ENCODE measurements at regions not wholly inside any gene's neighbourhood (a gene's known extent, or its start where the extent isn't known, plus 50 kb on each side); places are given as distances from the start of the nearest gene placed in this dataset.

DNA sequence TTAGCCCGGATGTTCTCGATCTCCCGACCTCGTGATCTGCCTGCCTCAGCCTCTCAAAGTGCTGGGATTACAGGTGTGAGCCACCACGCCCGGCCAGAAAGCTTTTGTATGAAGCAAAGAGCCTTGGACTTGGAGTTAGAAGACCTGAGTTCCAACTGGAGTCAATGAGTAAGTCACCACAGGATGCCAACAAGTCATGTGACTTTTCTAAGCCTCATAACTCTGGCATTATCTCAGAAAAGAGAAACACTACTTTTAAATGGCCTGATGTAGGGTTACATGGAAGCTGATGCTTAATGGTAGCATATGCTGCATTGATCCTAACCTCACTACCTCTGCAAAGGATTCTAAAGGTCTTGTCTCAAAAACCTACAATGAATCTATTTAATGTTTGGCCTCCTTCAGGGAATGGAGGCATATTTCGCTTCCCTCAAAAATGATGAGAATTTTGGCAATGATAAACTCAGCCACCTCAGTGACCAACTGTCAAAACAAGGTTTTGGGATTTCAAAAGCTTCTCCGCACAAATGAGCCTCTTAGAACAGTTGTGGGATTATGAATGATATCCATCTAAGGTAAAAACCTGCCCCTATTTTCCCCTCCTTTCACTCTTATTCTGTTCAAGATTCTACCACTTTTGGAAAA is 236.8 kb downstream of the ACTL7B start (continued):
- TF ChIP-seq, protein P1, sequence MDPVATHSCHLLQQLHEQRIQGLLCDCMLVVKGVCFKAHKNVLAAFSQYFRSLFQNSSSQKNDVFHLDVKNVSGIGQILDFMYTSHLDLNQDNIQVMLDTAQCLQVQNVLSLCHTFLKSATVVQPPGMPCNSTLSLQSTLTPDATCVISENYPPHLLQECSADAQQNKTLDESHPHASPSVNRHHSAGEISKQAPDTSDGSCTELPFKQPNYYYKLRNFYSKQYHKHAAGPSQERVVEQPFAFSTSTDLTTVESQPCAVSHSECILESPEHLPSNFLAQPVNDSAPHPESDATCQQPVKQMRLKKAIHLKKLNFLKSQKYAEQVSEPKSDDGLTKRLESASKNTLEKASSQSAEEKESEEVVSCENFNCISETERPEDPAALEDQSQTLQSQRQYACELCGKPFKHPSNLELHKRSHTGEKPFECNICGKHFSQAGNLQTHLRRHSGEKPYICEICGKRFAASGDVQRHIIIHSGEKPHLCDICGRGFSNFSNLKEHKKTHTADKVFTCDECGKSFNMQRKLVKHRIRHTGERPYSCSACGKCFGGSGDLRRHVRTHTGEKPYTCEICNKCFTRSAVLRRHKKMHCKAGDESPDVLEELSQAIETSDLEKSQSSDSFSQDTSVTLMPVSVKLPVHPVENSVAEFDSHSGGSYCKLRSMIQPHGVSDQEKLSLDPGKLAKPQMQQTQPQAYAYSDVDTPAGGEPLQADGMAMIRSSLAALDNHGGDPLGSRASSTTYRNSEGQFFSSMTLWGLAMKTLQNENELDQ (tag by site-specific recombination; IDR thresholded peaks at IDR 0.05; ENCODE audit: low read depth) = no peak
- TF ChIP-seq GFI1B (tag by site-specific recombination; IDR thresholded peaks at IDR 0.05) = no peak
- TF ChIP-seq, protein P2, sequence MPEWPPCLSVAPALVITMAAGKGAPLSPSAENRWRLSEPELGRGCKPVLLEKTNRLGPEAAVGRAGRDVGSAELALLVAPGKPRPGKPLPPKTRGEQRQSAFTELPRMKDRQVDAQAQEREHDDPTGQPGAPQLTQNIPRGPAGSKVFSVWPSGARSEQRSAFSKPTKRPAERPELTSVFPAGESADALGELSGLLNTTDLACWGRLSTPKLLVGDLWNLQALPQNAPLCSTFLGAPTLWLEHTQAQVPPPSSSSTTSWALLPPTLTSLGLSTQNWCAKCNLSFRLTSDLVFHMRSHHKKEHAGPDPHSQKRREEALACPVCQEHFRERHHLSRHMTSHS (tag by site-specific recombination; IDR thresholded peaks at IDR 0.05) = no peak
- no peak for TF ChIP-seq ZNF335 (tag by site-specific recombination; conservative IDR thresholded peaks at IDR 0.05)
- no peak for TF ChIP-seq ZNF561 (tag by site-specific recombination; IDR thresholded peaks at IDR 0.05; ENCODE audit: borderline replicate concordance)

DNA sequence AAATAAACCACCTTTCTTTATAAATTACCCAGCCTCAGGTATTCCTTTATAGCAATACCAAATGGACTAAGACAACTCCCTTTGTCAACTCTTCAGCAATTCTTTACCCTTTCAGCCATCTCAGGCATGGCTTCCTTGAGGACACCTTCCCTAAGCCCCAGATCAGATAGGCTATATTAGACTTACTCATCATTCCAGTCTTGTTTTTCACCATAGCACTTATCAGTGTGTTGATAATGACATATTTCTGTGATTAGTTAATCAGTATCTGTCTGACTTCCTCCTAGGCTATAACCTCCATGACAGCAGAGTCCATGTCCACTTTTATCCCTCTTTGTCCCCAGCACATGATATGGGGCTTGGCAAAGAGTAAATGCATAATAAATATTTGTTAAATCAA is 238.1 kb downstream of the ACTL7B start:
- CTCF ChIA-PET = interaction anchor here (0.7 kb wide), 1 partner anchor 1494 kb away, joined by 3 read pairs; no protein-coding TSS in a partner anchor
- Histone ChIP-seq H3K36me3 (ENCODE audit: control insufficient read depth in 2 of 2, insufficient read depth in 1 of 2, low read length in 2 of 2) (no peaks in the 10 kb centered on the region), H3K4me1 (ENCODE audit: control insufficient read depth, insufficient read depth, low read length) (no peaks in the 10 kb centered on the region), H3K4me3 (ENCODE audit: low read depth, low read length) (no peak overlapping the region), H3K9me3 (ENCODE audit: control insufficient read depth, insufficient read depth, low read depth, low read length) (no peaks in the 10 kb centered on the region), H3K27ac (ENCODE audit: extremely low read depth, low read depth, low read length) (no peak overlapping the region)
- no peak for TF ChIP-seq ZXDB (tag by site-specific recombination; IDR thresholded peaks at IDR 0.05)
- TF ChIP-seq, protein P3, sequence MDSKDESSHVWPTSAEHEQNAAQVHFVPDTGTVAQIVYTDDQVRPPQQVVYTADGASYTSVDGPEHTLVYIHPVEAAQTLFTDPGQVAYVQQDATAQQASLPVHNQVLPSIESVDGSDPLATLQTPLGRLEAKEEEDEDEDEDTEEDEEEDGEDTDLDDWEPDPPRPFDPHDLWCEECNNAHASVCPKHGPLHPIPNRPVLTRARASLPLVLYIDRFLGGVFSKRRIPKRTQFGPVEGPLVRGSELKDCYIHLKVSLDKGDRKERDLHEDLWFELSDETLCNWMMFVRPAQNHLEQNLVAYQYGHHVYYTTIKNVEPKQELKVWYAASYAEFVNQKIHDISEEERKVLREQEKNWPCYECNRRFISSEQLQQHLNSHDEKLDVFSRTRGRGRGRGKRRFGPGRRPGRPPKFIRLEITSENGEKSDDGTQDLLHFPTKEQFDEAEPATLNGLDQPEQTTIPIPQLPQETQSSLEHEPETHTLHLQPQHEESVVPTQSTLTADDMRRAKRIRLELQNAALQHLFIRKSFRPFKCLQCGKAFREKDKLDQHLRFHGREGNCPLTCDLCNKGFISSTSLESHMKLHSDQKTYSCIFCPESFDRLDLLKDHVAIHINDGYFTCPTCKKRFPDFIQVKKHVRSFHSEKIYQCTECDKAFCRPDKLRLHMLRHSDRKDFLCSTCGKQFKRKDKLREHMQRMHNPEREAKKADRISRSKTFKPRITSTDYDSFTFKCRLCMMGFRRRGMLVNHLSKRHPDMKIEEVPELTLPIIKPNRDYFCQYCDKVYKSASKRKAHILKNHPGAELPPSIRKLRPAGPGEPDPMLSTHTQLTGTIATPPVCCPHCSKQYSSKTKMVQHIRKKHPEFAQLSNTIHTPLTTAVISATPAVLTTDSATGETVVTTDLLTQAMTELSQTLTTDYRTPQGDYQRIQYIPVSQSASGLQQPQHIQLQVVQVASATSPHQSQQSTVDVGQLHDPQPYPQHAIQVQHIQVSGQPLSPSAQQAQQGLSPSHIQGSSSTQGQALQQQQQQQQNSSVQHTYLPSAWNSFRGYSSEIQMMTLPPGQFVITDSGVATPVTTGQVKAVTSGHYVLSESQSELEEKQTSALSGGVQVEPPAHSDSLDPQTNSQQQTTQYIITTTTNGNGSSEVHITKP (tag by site-specific recombination; IDR thresholded peaks at IDR 0.05) = no peak
- TF ChIP-seq ZNF132 (tag by site-specific recombination; IDR thresholded peaks at IDR 0.05; ENCODE audit: borderline replicate concordance) = no peak
- POLR2A ChIA-PET = no interaction called here

DNA sequence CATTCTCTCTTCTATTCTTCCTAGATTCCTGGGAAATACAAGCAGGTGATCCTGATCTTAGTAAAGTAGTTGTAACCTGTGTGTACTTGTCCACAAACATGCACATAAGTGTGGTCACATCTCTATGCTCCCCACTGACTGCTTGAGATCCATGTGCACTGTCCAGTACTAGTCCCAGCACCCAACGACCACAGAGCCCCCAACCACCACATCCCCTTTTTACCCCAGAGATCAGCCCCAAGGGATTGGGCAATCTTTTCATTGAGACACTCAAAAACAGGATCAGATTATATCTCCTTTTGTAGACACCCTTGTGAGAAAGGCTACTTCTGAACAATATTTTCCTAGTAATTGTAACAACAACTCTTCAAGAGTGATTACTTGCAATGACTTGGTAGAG is 240.6 kb downstream of the ACTL7B start:
- Histone ChIP-seq H3K36me3 (ENCODE audit: control insufficient read depth in 2 of 2, insufficient read depth in 1 of 2, low read length in 2 of 2) (no peaks in the 10 kb centered on the region), H3K9me3 (ENCODE audit: control insufficient read depth, insufficient read depth, low read depth, low read length) (no peaks in the 10 kb centered on the region), H3K4me3 (ENCODE audit: low read depth, low read length) (no peak overlapping the region), H3K27ac (ENCODE audit: extremely low read depth, low read depth, low read length) (no peak overlapping the region), H3K4me1 (ENCODE audit: control insufficient read depth, insufficient read depth, low read length) (no peaks in the 10 kb centered on the region)
- TF ChIP-seq ZNF48 (tag by site-specific recombination; IDR thresholded peaks at IDR 0.05) (no peak), ZNF560 (tag by site-specific recombination; IDR thresholded peaks at IDR 0.05; ENCODE audit: borderline replicate concordance) (no peak), ZFP41 (tag by site-specific recombination; IDR thresholded peaks at IDR 0.05; ENCODE audit: borderline replicate concordance) (no peak), ZFP3 (tag by site-specific recombination; IDR thresholded peaks at IDR 0.05; ENCODE audit: low read depth) (no peak), ZNF561 (tag by site-specific recombination; IDR thresholded peaks at IDR 0.05; ENCODE audit: borderline replicate concordance) (no peak), ZNF146 (tag by site-specific recombination; IDR thresholded peaks at IDR 0.05) (no peak), ZNF121 (tag by site-specific recombination; IDR thresholded peaks at IDR 0.05) (no peak), ZBTB48 (tag by site-specific recombination; IDR thresholded peaks at IDR 0.05) (no peak)
- TF ChIP-seq, protein P1 (tag by site-specific recombination; IDR thresholded peaks at IDR 0.05; ENCODE audit: low read depth) = no peak
- TF ChIP-seq, protein P4, sequence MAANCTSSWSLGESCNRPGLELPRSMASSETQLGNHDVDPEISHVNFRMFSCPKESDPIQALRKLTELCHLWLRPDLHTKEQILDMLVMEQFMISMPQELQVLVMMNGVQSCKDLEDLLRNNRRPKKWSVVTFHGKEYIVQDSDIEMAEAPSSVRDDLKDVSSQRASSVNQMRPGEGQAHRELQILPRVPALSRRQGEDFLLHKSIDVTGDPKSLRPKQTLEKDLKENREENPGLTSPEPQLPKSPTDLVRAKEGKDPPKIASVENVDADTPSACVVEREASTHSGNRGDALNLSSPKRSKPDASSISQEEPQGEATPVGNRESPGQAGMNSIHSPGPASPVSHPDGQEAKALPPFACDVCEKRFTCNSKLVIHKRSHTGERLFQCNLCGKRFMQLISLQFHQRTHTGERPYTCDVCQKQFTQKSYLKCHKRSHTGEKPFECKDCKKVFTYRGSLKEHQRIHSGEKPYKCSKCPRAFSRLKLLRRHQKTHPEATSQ (tag by site-specific recombination; IDR thresholded peaks at IDR 0.05) = no peak
- CTCF ChIA-PET = no interaction called here
- POLR2A ChIA-PET = no interaction called here
